DND-41 (cell line): ENCODE measurements at regions not wholly inside any gene's neighbourhood (a gene's known extent, or its start where the extent isn't known, plus 50 kb on each side); places are given as distances from the start of the nearest gene placed in this dataset.

Experiments
- CTCF ChIP-seq: IDR thresholded peaks from 2 replicates; pipeline ENCODE4 v1.5.1; 2012; ENCODE audit warnings: borderline replicate concordance, low read length, moderate library complexity, mild to moderate bottlenecking; ENCODE audit not compliant: poor library complexity, severe bottlenecking; ENCODE audit errors: extremely low read depth
- EZH2 ChIP-seq: IDR thresholded peaks from 3 replicates; pipeline ENCODE4 v1.6.1; 2012; ENCODE audit warnings: borderline replicate concordance, low read depth, mild to moderate bottlenecking, moderate library complexity, low read length, inconsistent platforms; ENCODE audit not compliant: severe bottlenecking

GRCh38 chr9:35553670-35554543, 51.2 kb upstream of the TESK1 start:
- TF ChIP-seq EZH2 (no peak), CTCF (peak; percentile 43)
